ENCODE measurements at regions not wholly inside any gene's neighbourhood (a gene's known extent, or its start where the extent isn't known, plus 50 kb on each side); places are given as distances from the start of the nearest gene placed in this dataset.
"Not testable (repeated sequence)": the region's sequence is repeated elsewhere in the genome, so short reads cannot be mapped to it uniquely, and the experiment has no call there.

GRCh38 chr6:14569394-14569793, 451.8 kb downstream of the CD83 start:
- Mint-ChIP-seq H3K27me3 (ENCODE audit: unreplicated experiment) (peaks cover 35% of the 10 kb centered on the region), H3K36me3 (ENCODE audit: unreplicated experiment) (no peaks in the 10 kb centered on the region)

GRCh38 chr6:14569874-14570273, 452.3 kb downstream of the CD83 start:
- H3K4me1 Mint-ChIP-seq (ENCODE audit: unreplicated experiment); H3K27ac Mint-ChIP-seq (ENCODE audit: unreplicated experiment); H3K9me3 Mint-ChIP-seq (ENCODE audit: unreplicated experiment); H3K4me3 Mint-ChIP-seq (ENCODE audit: unreplicated experiment); DNase-seq (ENCODE audit: extremely low spot score, unreplicated experiment); H3K36me3 Mint-ChIP-seq (ENCODE audit: unreplicated experiment): not testable (repeated sequence)
- peaks cover 37% of the 10 kb centered on the region for H3K27me3 Mint-ChIP-seq (ENCODE audit: unreplicated experiment)

More at GRCh38 chr6:14569394-14569793, 451.8 kb downstream of the CD83 start:
- no peak overlapping the region for H3K4me3 Mint-ChIP-seq (ENCODE audit: unreplicated experiment)
- H3K9me3 Mint-ChIP-seq (ENCODE audit: unreplicated experiment) = no peaks in the 10 kb centered on the region
- DNase-seq (ENCODE audit: extremely low spot score, unreplicated experiment) = no peak
- H3K4me1 Mint-ChIP-seq (ENCODE audit: unreplicated experiment) = no peaks in the 10 kb centered on the region
- no peak for TF ChIP-seq CTCF (IDR thresholded peaks at IDR 0.05)
- H3K27ac Mint-ChIP-seq (ENCODE audit: unreplicated experiment) = no peak overlapping the region

- no peak for DNase-seq (ENCODE audit: extremely low spot score, unreplicated experiment)
- Mint-ChIP-seq H3K27ac (ENCODE audit: unreplicated experiment) (no peak overlapping the region), H3K4me1 (ENCODE audit: unreplicated experiment) (no peaks in the 10 kb centered on the region), H3K4me3 (ENCODE audit: unreplicated experiment) (no peak overlapping the region), H3K36me3 (ENCODE audit: unreplicated experiment) (no peaks in the 10 kb centered on the region), H3K9me3 (ENCODE audit: unreplicated experiment) (no peaks in the 10 kb centered on the region), H3K27me3 (ENCODE audit: unreplicated experiment) (peaks cover 42% of the 10 kb centered on the region)
- TF ChIP-seq CTCF (IDR thresholded peaks at IDR 0.05) = no peak
Measured at GRCh38 chr6:14571001-14571400, 453.4 kb downstream of the CD83 start.

GRCh38 chr6:14571746-14572145, 454.2 kb downstream of the CD83 start:
- Mint-ChIP-seq H3K27me3 (ENCODE audit: unreplicated experiment) (peaks cover 46% of the 10 kb centered on the region), H3K9me3 (ENCODE audit: unreplicated experiment) (no peaks in the 10 kb centered on the region), H3K36me3 (ENCODE audit: unreplicated experiment) (no peaks in the 10 kb centered on the region), H3K4me3 (ENCODE audit: unreplicated experiment) (no peak overlapping the region), H3K27ac (ENCODE audit: unreplicated experiment) (no peak overlapping the region), H3K4me1 (ENCODE audit: unreplicated experiment) (no peaks in the 10 kb centered on the region)
- DNase-seq (ENCODE audit: extremely low spot score, unreplicated experiment) = no peak
- no peak for TF ChIP-seq CTCF (IDR thresholded peaks at IDR 0.05)

- no peak for TF ChIP-seq CTCF (IDR thresholded peaks at IDR 0.05)
- Mint-ChIP-seq H3K9me3 (ENCODE audit: unreplicated experiment) (no peaks in the 10 kb centered on the region), H3K36me3 (ENCODE audit: unreplicated experiment) (no peaks in the 10 kb centered on the region), H3K4me1 (ENCODE audit: unreplicated experiment) (no peaks in the 10 kb centered on the region), H3K4me3 (ENCODE audit: unreplicated experiment) (no peak overlapping the region), H3K27ac (ENCODE audit: unreplicated experiment) (no peak overlapping the region), H3K27me3 (ENCODE audit: unreplicated experiment) (peaks cover 41% of the 10 kb centered on the region)
- DNase-seq (ENCODE audit: extremely low spot score, unreplicated experiment) = no peak
Measured at GRCh38 chr6:14573267-14573666, 455.7 kb downstream of the CD83 start.

- no peak for TF ChIP-seq CTCF (IDR thresholded peaks at IDR 0.05)
- H3K4me1 Mint-ChIP-seq (ENCODE audit: unreplicated experiment) = no peaks in the 10 kb centered on the region
- DNase-seq (ENCODE audit: extremely low spot score, unreplicated experiment) = no peak
- no peak overlapping the region for H3K27ac Mint-ChIP-seq (ENCODE audit: unreplicated experiment)
- H3K9me3 Mint-ChIP-seq (ENCODE audit: unreplicated experiment) = no peaks in the 10 kb centered on the region
- peaks cover 37% of the 10 kb centered on the region for H3K27me3 Mint-ChIP-seq (ENCODE audit: unreplicated experiment)
- no peak overlapping the region for H3K4me3 Mint-ChIP-seq (ENCODE audit: unreplicated experiment)
- no peaks in the 10 kb centered on the region for H3K36me3 Mint-ChIP-seq (ENCODE audit: unreplicated experiment)
Measured at GRCh38 chr6:14573703-14574290, 456.2 kb downstream of the CD83 start.

Data from osteocyte (in vitro differentiated cells).